ENCODE measurements at regions not wholly inside any gene's neighbourhood (a gene's known extent, or its start where the extent isn't known, plus 50 kb on each side); places are given as distances from the start of the nearest gene placed in this dataset.

DNA sequence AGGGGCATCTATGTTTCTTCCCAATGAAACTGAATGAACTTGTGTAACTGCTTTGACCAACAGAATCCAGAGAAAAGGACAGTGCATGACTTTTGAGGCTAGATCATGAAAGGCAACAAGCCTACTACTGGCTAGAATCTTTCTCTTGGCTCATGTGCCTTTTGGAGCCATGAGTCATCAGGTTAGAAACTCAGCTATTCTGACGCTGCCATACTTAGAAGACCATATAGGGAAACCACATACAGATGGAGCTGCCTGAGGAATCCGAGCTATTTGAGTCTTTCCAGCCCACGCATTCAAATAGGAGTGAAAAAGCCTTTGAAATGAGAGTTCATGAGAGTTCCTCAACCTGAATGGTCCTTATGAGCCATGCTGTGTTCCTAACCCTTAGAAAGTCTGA lies 738.5 kb upstream of the CHRM3 start:
- peak; percentile 59 to 65 for DNase-seq
- Mint-ChIP-seq H3K36me3 (ENCODE audit: insufficient read depth, unreplicated experiment) (no peaks in the 10 kb centered on the region), H3K27me3 (ENCODE audit: insufficient read depth, unreplicated experiment) (no peaks in the 10 kb centered on the region), H3K4me1 (ENCODE audit: low read depth, unreplicated experiment) (no peaks in the 10 kb centered on the region), H3K9me3 (ENCODE audit: unreplicated experiment) (peaks cover 15% of the 10 kb centered on the region), H3K27ac (ENCODE audit: unreplicated experiment) (no peak overlapping the region), H3K4me3 (ENCODE audit: unreplicated experiment) (no peak overlapping the region)
- TF ChIP-seq, protein P1, sequence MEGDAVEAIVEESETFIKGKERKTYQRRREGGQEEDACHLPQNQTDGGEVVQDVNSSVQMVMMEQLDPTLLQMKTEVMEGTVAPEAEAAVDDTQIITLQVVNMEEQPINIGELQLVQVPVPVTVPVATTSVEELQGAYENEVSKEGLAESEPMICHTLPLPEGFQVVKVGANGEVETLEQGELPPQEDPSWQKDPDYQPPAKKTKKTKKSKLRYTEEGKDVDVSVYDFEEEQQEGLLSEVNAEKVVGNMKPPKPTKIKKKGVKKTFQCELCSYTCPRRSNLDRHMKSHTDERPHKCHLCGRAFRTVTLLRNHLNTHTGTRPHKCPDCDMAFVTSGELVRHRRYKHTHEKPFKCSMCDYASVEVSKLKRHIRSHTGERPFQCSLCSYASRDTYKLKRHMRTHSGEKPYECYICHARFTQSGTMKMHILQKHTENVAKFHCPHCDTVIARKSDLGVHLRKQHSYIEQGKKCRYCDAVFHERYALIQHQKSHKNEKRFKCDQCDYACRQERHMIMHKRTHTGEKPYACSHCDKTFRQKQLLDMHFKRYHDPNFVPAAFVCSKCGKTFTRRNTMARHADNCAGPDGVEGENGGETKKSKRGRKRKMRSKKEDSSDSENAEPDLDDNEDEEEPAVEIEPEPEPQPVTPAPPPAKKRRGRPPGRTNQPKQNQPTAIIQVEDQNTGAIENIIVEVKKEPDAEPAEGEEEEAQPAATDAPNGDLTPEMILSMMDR (IDR thresholded peaks at IDR 0.05; ENCODE audit: insufficient read depth in 1 of 2, low read depth in 1 of 2, low read length in 1 of 2, severe bottlenecking in 1 of 2, unreplicated experiment in 1 of 2) = no peak
- Histone ChIP-seq H3K4me3 (ENCODE audit: low read depth, low read length) (no peak overlapping the region), H3K36me3 (ENCODE audit: control insufficient read depth, insufficient read depth, low read length) (no peaks in the 10 kb centered on the region), H3K27me3 (replicated peaks; ENCODE audit: control insufficient read depth, insufficient read depth, low read length) (no peaks in the 10 kb centered on the region), H3K4me1 (peaks cover 13% of the 10 kb centered on the region), H3K9me3 (no peaks in the 10 kb centered on the region)
- POLR2A ChIA-PET = no interaction called here
- no TSS peak for BruUV-seq (replicated peaks)
- intact Hi-C loops (cut with micrococcal nuclease; ENCODE audit: unreplicated experiment) = loop anchor here (1.0 kb wide), 1 partner anchor 10 kb away; no protein-coding TSS in a partner anchor
- CTCF ChIA-PET = no interaction called here

GRCh38 chr1:238642231-238642630 lies 744.1 kb upstream of the CHRM3 start:
- no peaks in the 10 kb centered on the region for H3K27me3 ChIP-seq (replicated peaks; ENCODE audit: control insufficient read depth, insufficient read depth, low read length)
- Mint-ChIP-seq H3K4me3 (ENCODE audit: unreplicated experiment) (no peak overlapping the region), H3K27me3 (ENCODE audit: insufficient read depth, unreplicated experiment) (no peaks in the 10 kb centered on the region), H3K27ac (ENCODE audit: unreplicated experiment) (no peak overlapping the region), H3K36me3 (ENCODE audit: insufficient read depth, unreplicated experiment) (no peaks in the 10 kb centered on the region), H3K4me1 (ENCODE audit: low read depth, unreplicated experiment) (no peaks in the 10 kb centered on the region), H3K9me3 (ENCODE audit: unreplicated experiment) (peaks cover 15% of the 10 kb centered on the region)
- ChIA-PET POLR2A (no interaction called here), CTCF (no interaction called here)
- H3K4me3 ChIP-seq (ENCODE audit: low read depth, low read length) = no peak overlapping the region
- no peaks in the 10 kb centered on the region for H3K9me3 ChIP-seq
- H3K4me1 ChIP-seq = peaks cover 2% of the 10 kb centered on the region
- intact Hi-C loops (cut with micrococcal nuclease; ENCODE audit: unreplicated experiment) = no loop called here
- H3K36me3 ChIP-seq (ENCODE audit: control insufficient read depth, insufficient read depth, low read length) = no peaks in the 10 kb centered on the region
- BruUV-seq (replicated peaks) = no TSS peak
- TF ChIP-seq, protein P1 (IDR thresholded peaks at IDR 0.05; ENCODE audit: insufficient read depth in 1 of 2, low read depth in 1 of 2, low read length in 1 of 2, severe bottlenecking in 1 of 2, unreplicated experiment in 1 of 2) = no peak
- DNase-seq = no peak

DNA sequence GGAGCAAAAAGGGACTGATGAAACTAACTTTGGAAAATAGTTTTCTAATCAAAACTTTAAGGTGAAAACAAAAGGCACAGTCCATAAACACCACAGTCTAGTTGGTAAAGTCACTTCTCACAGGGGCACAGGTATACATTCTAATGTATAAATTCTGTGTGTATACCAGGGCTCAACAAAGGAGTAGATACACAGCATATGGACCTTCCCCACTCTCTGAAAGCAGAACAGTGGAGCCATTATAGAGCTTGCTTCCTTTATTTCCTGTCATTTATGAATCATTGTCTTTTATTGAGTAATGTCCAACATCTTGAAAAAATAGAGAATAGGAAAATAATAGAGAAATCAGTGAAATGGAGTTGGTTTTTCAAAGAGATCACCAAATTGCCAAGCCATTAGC lies 746.5 kb upstream of the CHRM3 start:
- H3K9me3 ChIP-seq = no peaks in the 10 kb centered on the region

More for the DNA sequence above, 746.5 kb upstream of the CHRM3 start:
- H3K36me3 Mint-ChIP-seq (ENCODE audit: insufficient read depth, unreplicated experiment) = no peaks in the 10 kb centered on the region
- ChIA-PET CTCF (no interaction called here), POLR2A (no interaction called here)
- no peak overlapping the region for H3K4me3 ChIP-seq (ENCODE audit: low read depth, low read length)
- H3K27me3 ChIP-seq (replicated peaks; ENCODE audit: control insufficient read depth, insufficient read depth, low read length) = no peaks in the 10 kb centered on the region
- H3K9me3 Mint-ChIP-seq (ENCODE audit: unreplicated experiment) = no peaks in the 10 kb centered on the region
- no peaks in the 10 kb centered on the region for H3K4me1 Mint-ChIP-seq (ENCODE audit: low read depth, unreplicated experiment)
- TF ChIP-seq, protein P1 (IDR thresholded peaks at IDR 0.05; ENCODE audit: insufficient read depth in 1 of 2, low read depth in 1 of 2, low read length in 1 of 2, severe bottlenecking in 1 of 2, unreplicated experiment in 1 of 2) = no peak
- H3K4me3 Mint-ChIP-seq (ENCODE audit: unreplicated experiment) = no peak overlapping the region
- intact Hi-C loops (cut with micrococcal nuclease; ENCODE audit: unreplicated experiment) = no loop called here
- BruUV-seq (replicated peaks) = no TSS peak
- H3K27ac Mint-ChIP-seq (ENCODE audit: unreplicated experiment) = no peak overlapping the region
- no peaks in the 10 kb centered on the region for H3K4me1 ChIP-seq
- DNase-seq = no peak
- no peaks in the 10 kb centered on the region for H3K27me3 Mint-ChIP-seq (ENCODE audit: insufficient read depth, unreplicated experiment)
- no peaks in the 10 kb centered on the region for H3K36me3 ChIP-seq (ENCODE audit: control insufficient read depth, insufficient read depth, low read length)

Measured in Caco-2 (cell line).